Caco-2 (cell line): ENCODE measurements at regions not wholly inside any gene's neighbourhood (a gene's known extent, or its start where the extent isn't known, plus 50 kb on each side); places are given as distances from the start of the nearest gene placed in this dataset.

Experiments used
- BruUV-seq: library from RNA; stranded (reverse); fragments of 400-500 nt; replicated peaks from 2 replicates; lab custom pipeline; 2021; lab: Mats Ljungman, UMichigan
- CTCF ChIA-PET: fragments of 300-600 bp; sonication (Branson Sonifier 250); formaldehyde crosslinking; loops from one replicate; lab custom pipeline; 2022; ENCODE audit warnings: antibody characterized with exemption; lab: Charles Lee
- POLR2A ChIA-PET: fragments of 300-600 bp; sonication (Branson Sonifier 250); formaldehyde crosslinking; loops from one replicate; lab custom pipeline; 2022; ENCODE audit warnings: antibody characterized with exemption; lab: Charles Lee
- DNase-seq, 2 experiments: peaks; one replicate each; pipeline versions ENCODE4 v3.0.0 to v3.0.0-alpha.2; 2020 to 2022
- H3K27me3 ChIP-seq: replicated peaks from 2 replicates; pipeline ENCODE4 v1.6.0; 2011; ENCODE audit warnings: low read length; ENCODE audit not compliant: control insufficient read depth, insufficient read depth
- H3K36me3 ChIP-seq: 2 replicates; pipeline ENCODE4 v1.5.1; 2011; ENCODE audit warnings: low read length; ENCODE audit not compliant: control insufficient read depth, insufficient read depth
- H3K4me1 ChIP-seq: fragments of 250-450 bp; sonication (Bioruptor Pico); 2 replicates; pipeline ENCODE4 v1.5.1; 2020; ENCODE audit warnings: mild to moderate bottlenecking
- H3K4me3 ChIP-seq: 2 replicates; pipeline ENCODE4 v1.5.1; 2011; ENCODE audit warnings: low read depth, mild to moderate bottlenecking, control low read depth, low read length
- H3K9me3 ChIP-seq: fragments of 250-450 bp; sonication (Bioruptor Pico); 2 replicates; pipeline ENCODE4 v1.5.1; 2020; ENCODE audit warnings: mild to moderate bottlenecking, moderate library complexity
- H3K27ac Mint-ChIP-seq: one replicate; pipeline ENCODE4 v1.8.0; 2022; ENCODE audit warnings: mixed read lengths; ENCODE audit not compliant: unreplicated experiment
- H3K27me3 Mint-ChIP-seq: one replicate; pipeline ENCODE4 v1.8.0; 2022; ENCODE audit warnings: mixed read lengths; ENCODE audit not compliant: insufficient read depth, unreplicated experiment
- H3K36me3 Mint-ChIP-seq: one replicate; pipeline ENCODE4 v1.8.0; 2022; ENCODE audit warnings: mild to moderate bottlenecking, mixed read lengths; ENCODE audit not compliant: insufficient read depth, unreplicated experiment
- H3K4me1 Mint-ChIP-seq: one replicate; pipeline ENCODE4 v1.8.0; 2022; ENCODE audit warnings: low read depth, mixed read lengths; ENCODE audit not compliant: unreplicated experiment
- H3K4me3 Mint-ChIP-seq: one replicate; pipeline ENCODE4 v1.8.0; 2022; ENCODE audit warnings: mild to moderate bottlenecking, moderate library complexity, mixed read lengths; ENCODE audit not compliant: unreplicated experiment
- H3K9me3 Mint-ChIP-seq: one replicate; pipeline ENCODE4 v1.8.0; 2022; ENCODE audit warnings: mixed read lengths; ENCODE audit not compliant: unreplicated experiment
- CTCF ChIP-seq, 2 experiments: fragments of 200-600 bp in 1 of 2; IDR thresholded peaks; 1 replicate in 1 of 2; 2 replicates in 1 of 2; pipeline versions ENCODE4 v1.5.1 to v1.8.0; 2011 to 2022; ENCODE audit warnings: antibody characterized with exemption in 1 of 2, control low read depth in 1 of 2, inconsistent platforms in 1 of 2, low read depth in 1 of 2, low read length in 1 of 2, mild to moderate bottlenecking in 1 of 2, moderate library complexity in 1 of 2; ENCODE audit not compliant: insufficient read depth in 1 of 2, severe bottlenecking in 1 of 2, unreplicated experiment in 1 of 2
- intact Hi-C: fragments of 100-400 bp; cut with micrococcal nuclease; formaldehyde crosslinking; loops from one replicate; pipeline ENCODE4 v1.10.0; 2022; ENCODE audit not compliant: unreplicated experiment

DNA sequence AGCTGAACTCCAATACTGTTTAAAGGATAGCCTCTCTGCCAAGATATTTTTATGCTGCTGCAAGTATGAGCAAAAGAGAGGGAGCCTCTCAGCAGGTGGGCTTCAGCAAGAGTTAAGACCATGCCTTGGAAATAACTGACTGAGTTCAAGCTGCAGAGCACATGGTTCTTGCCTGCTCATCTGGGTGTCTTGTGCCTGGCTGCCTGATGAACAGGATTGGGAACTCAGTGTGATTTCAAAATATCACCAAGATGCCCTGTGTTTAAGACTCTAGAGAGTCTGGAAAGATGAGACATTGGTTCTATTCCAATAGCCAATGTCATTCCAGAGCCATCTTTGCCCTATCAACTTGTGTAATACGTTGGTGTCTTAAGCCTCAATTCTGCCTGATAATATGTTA, 147.5 kb upstream of the VEPH1 start:
- Histone ChIP-seq H3K27me3 (no peaks in the 10 kb centered on the region; the same call in 1 of the 2 replicates), H3K36me3 (no peaks in the 10 kb centered on the region), H3K4me3 (no peak overlapping the region), H3K4me1 (no peaks in the 10 kb centered on the region), H3K9me3 (no peaks in the 10 kb centered on the region)
- no TSS peak for BruUV-seq
- no peaks in the 10 kb centered on the region for H3K36me3 Mint-ChIP-seq
- intact Hi-C loops: no loop called here
- ChIA-PET CTCF (no interaction called here), POLR2A (no interaction called here)
- no peak for DNase-seq
- H3K4me3 Mint-ChIP-seq: no peak overlapping the region
- H3K27me3 Mint-ChIP-seq: peaks cover 9% of the 10 kb centered on the region
- H3K9me3 Mint-ChIP-seq: no peaks in the 10 kb centered on the region
- H3K4me1 Mint-ChIP-seq: no peaks in the 10 kb centered on the region
- no peak overlapping the region for H3K27ac Mint-ChIP-seq
- TF ChIP-seq CTCF (IDR thresholded peaks at IDR 0.05; ENCODE audit: insufficient read depth in 1 of 2, low read depth in 1 of 2, low read length in 1 of 2, severe bottlenecking in 1 of 2, unreplicated experiment in 1 of 2): no peak

GRCh38 chr3:157650172-157650571, 147.0 kb upstream of the VEPH1 start:
- no peak for DNase-seq
- H3K4me3 Mint-ChIP-seq: no peak overlapping the region
- Histone ChIP-seq H3K27me3 (no peaks in the 10 kb centered on the region; the same call in 1 of the 2 replicates), H3K9me3 (no peaks in the 10 kb centered on the region), H3K36me3 (no peaks in the 10 kb centered on the region), H3K4me3 (no peak overlapping the region), H3K4me1 (no peaks in the 10 kb centered on the region)
- H3K27ac Mint-ChIP-seq: no peak overlapping the region
- intact Hi-C loops: no loop called here
- ChIA-PET CTCF (no interaction called here), POLR2A (no interaction called here)
- no peaks in the 10 kb centered on the region for H3K9me3 Mint-ChIP-seq
- no peaks in the 10 kb centered on the region for H3K36me3 Mint-ChIP-seq
- no TSS peak for BruUV-seq
- H3K4me1 Mint-ChIP-seq: no peaks in the 10 kb centered on the region
- peaks cover 8% of the 10 kb centered on the region for H3K27me3 Mint-ChIP-seq
- no peak for TF ChIP-seq CTCF (IDR thresholded peaks at IDR 0.05; ENCODE audit: insufficient read depth in 1 of 2, low read depth in 1 of 2, low read length in 1 of 2, severe bottlenecking in 1 of 2, unreplicated experiment in 1 of 2)

- H3K4me3 Mint-ChIP-seq: no peak overlapping the region
- no peaks in the 10 kb centered on the region; the same call in 1 of the 2 replicates for H3K27me3 ChIP-seq
- H3K27me3 Mint-ChIP-seq: peaks cover 12% of the 10 kb centered on the region
- no peak overlapping the region for H3K4me3 ChIP-seq
- no peaks in the 10 kb centered on the region for H3K9me3 ChIP-seq
- no peaks in the 10 kb centered on the region for H3K4me1 ChIP-seq
- ChIA-PET CTCF (no interaction called here), POLR2A (no interaction called here)
- H3K4me1 Mint-ChIP-seq: no peaks in the 10 kb centered on the region
- H3K9me3 Mint-ChIP-seq: no peaks in the 10 kb centered on the region
- H3K36me3 Mint-ChIP-seq: no peaks in the 10 kb centered on the region
- H3K27ac Mint-ChIP-seq: no peak overlapping the region
- TF ChIP-seq CTCF (IDR thresholded peaks at IDR 0.05; ENCODE audit: insufficient read depth in 1 of 2, low read depth in 1 of 2, low read length in 1 of 2, severe bottlenecking in 1 of 2, unreplicated experiment in 1 of 2): no peak
- no peaks in the 10 kb centered on the region for H3K36me3 ChIP-seq
- BruUV-seq: no TSS peak
- intact Hi-C loops: no loop called here
- DNase-seq: no peak
Observed at GRCh38 chr3:157649511-157649910, 146.3 kb upstream of the VEPH1 start.
